HepG2 (cell line): ENCODE measurements at regions not wholly inside any gene's neighbourhood (a gene's known extent, or its start where the extent isn't known, plus 50 kb on each side); places are given as distances from the start of the nearest gene placed in this dataset.

Source experiments
- ATAC-seq: fragments of 200-7000 bp; cut with Tn5 transposase; 3 replicates; pipeline ENCODE4 v1.9.1; 2020; ENCODE audit warnings: mild to moderate bottlenecking, moderate library complexity
- BruUV-seq: library from RNA; stranded (reverse); fragments of 400-500 nt; replicated peaks from 2 replicates; lab custom pipeline; 2021; lab: Mats Ljungman, UMichigan
- CTCF ChIA-PET: fragments of 300-600 bp; formaldehyde crosslinking; extraction: SDS; loops from one replicate; lab custom pipeline; 2021; ENCODE audit warnings: low total read pairs, inconsistent platforms, low intra/inter-chr PET ratio; lab: Yijun Ruan, JAX
- POLR2A ChIA-PET: fragments of 350-600 bp; sonication (Branson Sonifier 250); formaldehyde crosslinking; loops from one replicate; lab custom pipeline; 2020; ENCODE audit warnings: antibody characterized with exemption, inconsistent platforms; lab: Yijun Ruan, JAX
- DNase-seq: peaks from one replicate; pipeline ENCODE4 v3.0.0-alpha.2; 2015; ENCODE audit warnings: low spot score
- FAIRE-seq: peaks from 3 replicates; lab custom pipeline; 2011; peaks lifted over from hg19 to GRCh38; lab: Jason Lieb, UNC
- H2AFZ ChIP-seq: one replicate; pipeline ENCODE4 v1.6.1; 2011; ENCODE audit warnings: low read length, inconsistent platforms
- H3K27ac ChIP-seq: fragments of 300-600 bp; 3 replicates; pipeline ENCODE4 v1.8.0; 2011; ENCODE audit warnings: mixed run types, mild to moderate bottlenecking, mixed read lengths, low read length, inconsistent platforms; ENCODE audit not compliant: insufficient read depth; ENCODE audit errors: extremely low read length
- H3K27me3 ChIP-seq, 2 experiments: fragments of 200-600 bp in 1 of 2; 2 replicates in 1 of 2; 3 replicates in 1 of 2; pipeline versions ENCODE4 v1.6.0 to v1.8.0; 2011; ENCODE audit warnings: low read length in 2 of 2, mild to moderate bottlenecking in 2 of 2, moderate library complexity in 2 of 2, inconsistent platforms in 1 of 2; ENCODE audit not compliant: insufficient read depth in 2 of 2, control insufficient read depth in 1 of 2
- H3K36me3 ChIP-seq, 2 experiments: fragments of 200-600 bp in 1 of 2; replicated peaks in 1 of 2; 2 replicates in 1 of 2; 3 replicates in 1 of 2; pipeline versions ENCODE4 v1.5.1 to v1.8.0; 2011; ENCODE audit warnings: low read length in 2 of 2, inconsistent platforms in 1 of 2; ENCODE audit not compliant: insufficient read depth in 2 of 2, control insufficient read depth in 1 of 2
- H3K4me1 ChIP-seq: 2 replicates; pipeline ENCODE4 v1.5.1; 2012; ENCODE audit warnings: low read length, inconsistent platforms; ENCODE audit not compliant: insufficient read depth
- H3K4me2 ChIP-seq: 2 replicates; pipeline ENCODE4 v1.6.0; 2011; ENCODE audit warnings: low read depth, low read length, inconsistent platforms
- H3K4me3 ChIP-seq, 3 experiments: fragments of 200-600 bp in 1 of 3; sonication (generic), shearing (Covaris generic) in 1 of 3; replicated peaks in 1 of 3; 2 replicates each; pipeline ENCODE4 v1.5.1; 2011 to 2016; ENCODE audit warnings: low read length in 3 of 3, inconsistent platforms in 2 of 3, low read depth in 2 of 3, mild to moderate bottlenecking in 2 of 3, control low read depth in 1 of 3, mixed read lengths in 1 of 3; ENCODE audit not compliant: insufficient read depth in 1 of 3
- H3K79me2 ChIP-seq: one replicate; pipeline ENCODE4 v1.6.1; 2011; ENCODE audit warnings: low read length, inconsistent platforms; ENCODE audit not compliant: insufficient read depth
- H3K9ac ChIP-seq: 2 replicates; pipeline ENCODE4 v1.6.0; 2011; ENCODE audit warnings: mild to moderate bottlenecking, low read depth, low read length, inconsistent platforms; ENCODE audit not compliant: insufficient read depth
- H3K9me3 ChIP-seq: 2 replicates; pipeline ENCODE4 v1.5.1; 2012; ENCODE audit warnings: mild to moderate bottlenecking, low read length
- H4K20me1 ChIP-seq: 2 replicates; pipeline ENCODE4 v1.6.0; 2011; ENCODE audit warnings: inconsistent platforms, mild to moderate bottlenecking, low read length, moderate library complexity; ENCODE audit not compliant: insufficient read depth
- CENPX ChIP-seq: sonication (generic); formaldehyde crosslinking; IDR thresholded peaks from 2 replicates; pipeline ENCODE4 v1.9.0; 2021; ENCODE audit warnings: mild to moderate bottlenecking, missing genetic modification reagents, moderate library complexity
- HDAC6 ChIP-seq: fragments of 200-600 bp; sonication (generic); IDR thresholded peaks from 2 replicates; pipeline ENCODE4 v1.7.0; 2017; ENCODE audit warnings: mild to moderate bottlenecking, antibody characterized with exemption, low read length, low read depth
- HNF4A ChIP-seq: sonication (generic); formaldehyde crosslinking; IDR thresholded peaks from 2 replicates; pipeline ENCODE4 v1.4.0; 2020; ENCODE audit warnings: missing genetic modification reagents
- MAX ChIP-seq: IDR thresholded peaks from 2 replicates; pipeline ENCODE4 v1.6.1; 2012; ENCODE audit warnings: inconsistent platforms
- MIER2 ChIP-seq: IDR thresholded peaks from 2 replicates; pipeline ENCODE4 v1.6.1; 2016; ENCODE audit warnings: missing biosample characterization, missing genetic modification reagents
- PRPF4 ChIP-seq: fragments of 200-400 bp; formaldehyde crosslinking; IDR thresholded peaks from 2 replicates; pipeline ENCODE4 v1.6.1; 2016; ENCODE audit warnings: low read length, low read depth; ENCODE audit not compliant: poor library complexity, severe bottlenecking
- U2AF1 ChIP-seq: fragments of 200-400 bp; formaldehyde crosslinking; optimal IDR thresholded peaks from 2 replicates; pipeline ENCODE3; 2017; ENCODE audit warnings: mild to moderate bottlenecking, low read depth, low read length
- YY1 ChIP-seq: IDR thresholded peaks from 2 replicates; pipeline ENCODE4 v1.6.1; 2011; ENCODE audit warnings: low read length, low read depth, moderate library complexity, mild to moderate bottlenecking; ENCODE audit not compliant: insufficient read depth, insufficient replicate concordance
- ZNF205 ChIP-seq: IDR thresholded peaks from 2 replicates; pipeline ENCODE4 v1.6.1; 2018; ENCODE audit warnings: missing biosample characterization, missing genetic modification reagents
- ZNF468 ChIP-seq: sonication (generic); formaldehyde crosslinking; IDR thresholded peaks from 2 replicates; pipeline ENCODE4 v1.8.0; 2022; ENCODE audit warnings: mild to moderate bottlenecking, moderate library complexity, missing genetic modification reagents
- ZNF572 ChIP-seq: sonication (generic); formaldehyde crosslinking; IDR thresholded peaks from 2 replicates; pipeline ENCODE4 v1.5.1; 2020; ENCODE audit warnings: mild to moderate bottlenecking, missing genetic modification reagents
- ZNF749 ChIP-seq: sonication (generic); formaldehyde crosslinking; IDR thresholded peaks from 2 replicates; pipeline ENCODE4 v1.8.0; 2022; ENCODE audit warnings: mild to moderate bottlenecking, missing genetic modification reagents, moderate library complexity, borderline replicate concordance
- ZNF773 ChIP-seq: sonication (generic); formaldehyde crosslinking; IDR thresholded peaks from 2 replicates; pipeline ENCODE4 v1.4.0; 2020; ENCODE audit warnings: missing genetic modification reagents, borderline replicate concordance
- ZNF790 ChIP-seq: sonication (generic); formaldehyde crosslinking; IDR thresholded peaks from 2 replicates; pipeline ENCODE4 v1.8.0; 2022; ENCODE audit warnings: missing genetic modification reagents, mild to moderate bottlenecking, borderline replicate concordance
- ZNF850 ChIP-seq: sonication (generic); formaldehyde crosslinking; conservative IDR thresholded peaks from 2 replicates; pipeline ENCODE4 v1.9.0; 2021; ENCODE audit warnings: mild to moderate bottlenecking, missing genetic modification reagents
- ZSCAN29 ChIP-seq: sonication (generic); formaldehyde crosslinking; conservative IDR thresholded peaks from 2 replicates; pipeline ENCODE4 v1.4.0; 2020; ENCODE audit warnings: mild to moderate bottlenecking, missing genetic modification reagents
- WGBS: methylation state at CpG from one replicate; pipeline ENCODE4 v1.1.6; 2017; ENCODE audit warnings: low lambda C conversion rate; 5-methylcytosine and 5-hydroxymethylcytosine counted together
- in situ Hi-C: cut with HindIII; loops from 2 replicates; pipeline ENCODE4 v1.10.0; 2017; ENCODE audit warnings: low pct_unique_long_range_greater_than_20kb; ENCODE audit not compliant: extremely low pct_ligation_motif_present
- intact Hi-C: fragments of 100-400 bp; cut with micrococcal nuclease; formaldehyde crosslinking; loops from one replicate; pipeline ENCODE4 v1.10.0; 2022; ENCODE audit not compliant: unreplicated experiment
- TF ChIP-seq, protein P1 (sequence below): sonication (generic); formaldehyde crosslinking; IDR thresholded peaks from 2 replicates; pipeline ENCODE4 v1.9.0; 2021; ENCODE audit warnings: missing genetic modification reagents, borderline replicate concordance
- TF ChIP-seq, protein P2 (sequence below): sonication (generic); formaldehyde crosslinking; IDR thresholded peaks from 2 replicates; pipeline ENCODE4 v1.9.0; 2021; ENCODE audit warnings: missing genetic modification reagents, mild to moderate bottlenecking, borderline replicate concordance

DNA sequence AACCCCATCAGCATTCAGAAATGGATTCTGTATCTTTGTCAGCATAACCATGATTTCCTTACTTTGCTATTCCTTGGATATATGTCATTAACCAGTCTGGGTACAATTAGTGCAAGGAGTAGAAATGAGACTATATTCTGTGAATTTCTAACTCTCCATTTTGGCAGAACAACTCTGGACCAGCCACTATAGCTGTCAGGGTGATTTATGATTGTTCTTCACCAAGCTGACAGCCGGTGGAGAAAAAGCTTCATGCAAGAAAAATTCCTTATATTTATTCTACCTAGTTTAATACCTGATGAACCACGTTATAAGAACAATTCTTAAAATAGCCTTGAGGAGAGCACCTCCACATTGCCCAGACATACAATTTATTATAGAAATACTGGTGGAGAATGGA lies 431.2 kb upstream of the TCF4 start:
- Histone ChIP-seq H4K20me1 (no peaks in the 10 kb centered on the region), H3K4me3 (no peak overlapping the region), H3K9me3 (peaks cover 78% of the 10 kb centered on the region), H3K4me1 (no peaks in the 10 kb centered on the region), H3K36me3 (no peaks in the 10 kb centered on the region), H3K79me2 (no peaks in the 10 kb centered on the region), H2AFZ (no peak overlapping the region), H3K27ac (no peak overlapping the region), H3K27me3 (no peaks in the 10 kb centered on the region), H3K4me2 (no peak overlapping the region), H3K9ac (no peak overlapping the region)
- DNase-seq (no peak), ATAC-seq (no peak), FAIRE-seq (no peak)
- CTCF ChIA-PET, result no interaction called here
- in situ Hi-C loops, result no loop called here
- POLR2A ChIA-PET, result no interaction called here
- intact Hi-C loops, result no loop called here
- BruUV-seq, result no TSS peak
- 3% methylated on average over 2 of the region's 2 CpGs for WGBS
- TF ChIP-seq ZNF749 (CRISPR knock-in tag) (no peak), ZNF773 (CRISPR knock-in tag) (no peak), MIER2 (CRISPR knock-in tag) (no peak), ZNF205 (no peak), HNF4A (CRISPR knock-in tag) (no peak), U2AF1 (no peak), YY1 (no peak), CENPX (CRISPR knock-in tag) (no peak), ZNF850 (CRISPR knock-in tag) (no peak), ZNF790 (no peak), ZSCAN29 (no peak), ZNF572 (no peak), PRPF4 (no peak), MAX (no peak), ZNF468 (CRISPR knock-in tag) (no peak), HDAC6 (no peak)
- TF ChIP-seq, protein P1, sequence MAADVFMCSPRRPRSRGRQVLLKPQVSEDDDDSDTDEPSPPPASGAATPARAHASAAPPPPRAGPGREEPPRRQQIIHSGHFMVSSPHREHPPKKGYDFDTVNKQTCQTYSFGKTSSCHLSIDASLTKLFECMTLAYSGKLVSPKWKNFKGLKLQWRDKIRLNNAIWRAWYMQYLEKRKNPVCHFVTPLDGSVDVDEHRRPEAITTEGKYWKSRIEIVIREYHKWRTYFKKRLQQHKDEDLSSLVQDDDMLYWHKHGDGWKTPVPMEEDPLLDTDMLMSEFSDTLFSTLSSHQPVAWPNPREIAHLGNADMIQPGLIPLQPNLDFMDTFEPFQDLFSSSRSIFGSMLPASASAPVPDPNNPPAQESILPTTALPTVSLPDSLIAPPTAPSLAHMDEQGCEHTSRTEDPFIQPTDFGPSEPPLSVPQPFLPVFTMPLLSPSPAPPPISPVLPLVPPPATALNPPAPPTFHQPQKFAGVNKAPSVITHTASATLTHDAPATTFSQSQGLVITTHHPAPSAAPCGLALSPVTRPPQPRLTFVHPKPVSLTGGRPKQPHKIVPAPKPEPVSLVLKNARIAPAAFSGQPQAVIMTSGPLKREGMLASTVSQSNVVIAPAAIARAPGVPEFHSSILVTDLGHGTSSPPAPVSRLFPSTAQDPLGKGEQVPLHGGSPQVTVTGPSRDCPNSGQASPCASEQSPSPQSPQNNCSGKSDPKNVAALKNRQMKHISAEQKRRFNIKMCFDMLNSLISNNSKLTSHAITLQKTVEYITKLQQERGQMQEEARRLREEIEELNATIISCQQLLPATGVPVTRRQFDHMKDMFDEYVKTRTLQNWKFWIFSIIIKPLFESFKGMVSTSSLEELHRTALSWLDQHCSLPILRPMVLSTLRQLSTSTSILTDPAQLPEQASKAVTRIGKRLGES (CRISPR knock-in tag), result no peak
- TF ChIP-seq, protein P2, sequence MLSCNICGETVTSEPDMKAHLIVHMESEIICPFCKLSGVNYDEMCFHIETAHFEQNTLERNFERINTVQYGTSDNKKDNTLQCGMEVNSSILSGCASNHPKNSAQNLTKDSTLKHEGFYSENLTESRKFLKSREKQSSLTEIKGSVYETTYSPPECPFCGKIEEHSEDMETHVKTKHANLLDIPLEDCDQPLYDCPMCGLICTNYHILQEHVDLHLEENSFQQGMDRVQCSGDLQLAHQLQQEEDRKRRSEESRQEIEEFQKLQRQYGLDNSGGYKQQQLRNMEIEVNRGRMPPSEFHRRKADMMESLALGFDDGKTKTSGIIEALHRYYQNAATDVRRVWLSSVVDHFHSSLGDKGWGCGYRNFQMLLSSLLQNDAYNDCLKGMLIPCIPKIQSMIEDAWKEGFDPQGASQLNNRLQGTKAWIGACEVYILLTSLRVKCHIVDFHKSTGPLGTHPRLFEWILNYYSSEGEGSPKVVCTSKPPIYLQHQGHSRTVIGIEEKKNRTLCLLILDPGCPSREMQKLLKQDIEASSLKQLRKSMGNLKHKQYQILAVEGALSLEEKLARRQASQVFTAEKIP (CRISPR knock-in tag), result no peak
